LNCaP clone FGC (cell line): ENCODE measurements at regions not wholly inside any gene's neighbourhood (a gene's known extent, or its start where the extent isn't known, plus 50 kb on each side); places are given as distances from the start of the nearest gene placed in this dataset.

Source experiments
- DNase-seq: peaks from one replicate; pipeline ENCODE4 v3.0.0-alpha.2; 2011; ENCODE audit warnings: low read depth
- H3K4me3 ChIP-seq: 2 replicates; pipeline ENCODE4 v1.5.1; 2011; ENCODE audit warnings: mild to moderate bottlenecking, low read depth, low read length, control low read depth
- CTCF ChIP-seq: IDR thresholded peaks from 2 replicates; pipeline ENCODE4 v1.5.1; 2012; ENCODE audit warnings: mild to moderate bottlenecking; ENCODE audit not compliant: control insufficient read depth, insufficient read depth; ENCODE audit errors: extremely low read depth

DNA sequence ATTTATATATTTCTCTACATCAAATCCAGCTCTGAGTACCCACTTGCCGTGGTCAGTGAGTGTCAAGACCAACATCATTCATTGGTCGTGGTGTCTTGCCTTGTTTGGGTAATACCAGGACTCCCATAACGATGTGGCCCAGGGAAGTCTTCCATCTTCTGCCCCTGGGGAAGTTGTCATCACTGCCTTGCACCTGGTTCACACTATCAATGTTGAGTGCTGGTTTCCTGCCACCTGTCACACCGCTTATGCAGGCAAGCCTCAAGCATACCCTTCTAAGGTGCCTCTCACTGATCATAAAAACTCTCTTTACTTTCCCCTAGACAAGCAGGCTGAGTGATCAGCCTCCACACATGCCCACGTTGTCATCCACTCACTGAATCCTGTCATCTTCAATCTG, 382.4 kb downstream of the KCTD12 start:
- no peak for DNase-seq
- no peak for TF ChIP-seq CTCF
- no peak overlapping the region for H3K4me3 ChIP-seq

DNA sequence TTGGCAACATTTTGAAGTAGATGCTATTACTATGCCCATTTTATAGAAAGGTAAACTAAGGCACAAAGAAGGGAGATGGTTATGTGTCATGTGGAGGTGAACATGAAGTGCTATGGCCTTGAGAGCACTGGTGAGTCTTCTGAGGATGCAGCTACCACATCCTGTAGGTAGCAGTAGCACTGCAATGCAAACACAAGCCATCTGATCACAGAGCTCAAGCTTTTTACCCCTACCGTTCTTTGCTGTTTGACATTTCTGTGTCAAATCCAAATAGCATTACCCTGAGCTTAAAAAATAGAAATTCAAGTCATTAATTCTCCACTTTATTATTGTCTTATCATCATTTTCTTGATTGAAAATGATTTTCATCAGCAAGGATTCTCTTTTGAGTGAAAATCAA, 382.9 kb downstream of the KCTD12 start:
- TF ChIP-seq CTCF, result no peak
- DNase-seq, result no peak
- H3K4me3 ChIP-seq, result no peak overlapping the region

GRCh38 chr13:76500894-76501293, 385.3 kb downstream of the KCTD12 start:
- DNase-seq, result no peak
- H3K4me3 ChIP-seq, result no peak overlapping the region
- no peak for TF ChIP-seq CTCF

- TF ChIP-seq CTCF, result no peak
- DNase-seq, result no peak
- H3K4me3 ChIP-seq, result no peak overlapping the region
Measured at GRCh38 chr13:76499891-76500290, 386.3 kb downstream of the KCTD12 start.

GRCh38 chr13:76489274-76489673, 396.9 kb downstream of the KCTD12 start:
- TF ChIP-seq CTCF, result no peak
- H3K4me3 ChIP-seq, result no peak overlapping the region
- DNase-seq, result no peak

DNA sequence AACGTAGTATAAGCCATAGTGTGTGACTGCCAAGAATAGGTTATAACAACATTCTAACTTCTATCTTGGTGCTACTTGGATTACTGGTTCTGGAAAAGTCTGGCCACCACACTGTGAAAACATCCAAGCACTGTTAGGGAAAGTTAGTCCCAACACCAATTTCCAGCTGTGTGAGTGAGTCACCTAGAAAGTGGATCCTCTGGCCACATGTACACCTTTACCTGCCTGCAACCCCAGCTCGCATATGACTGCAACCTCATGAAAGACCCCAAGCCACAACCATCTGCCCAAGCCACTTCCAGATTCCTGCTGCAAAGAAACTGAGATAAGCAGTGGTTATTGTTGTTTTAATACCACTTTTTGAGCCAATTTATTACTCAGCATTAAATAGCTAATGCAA, 404.5 kb downstream of the KCTD12 start:
- H3K4me3 ChIP-seq, result no peak overlapping the region
- DNase-seq, result no peak
- TF ChIP-seq CTCF, result no peak

GRCh38 chr13:76474966-76475365, 411.2 kb downstream of the KCTD12 start:
- no peak for TF ChIP-seq CTCF
- DNase-seq, result no peak
- no peak overlapping the region for H3K4me3 ChIP-seq
